Osteocyte (in vitro differentiated cells): ENCODE measurements at regions not wholly inside any gene's neighbourhood (a gene's known extent, or its start where the extent isn't known, plus 50 kb on each side); places are given as distances from the start of the nearest gene placed in this dataset.
A peak's percentile ranks its signal among the peaks of the same experiment; 100 is the strongest.
"Not testable (repeated sequence)": the region's sequence is repeated elsewhere in the genome, so short reads cannot be mapped to it uniquely, and the experiment has no call there.

Source experiments
- DNase-seq: peaks from one replicate; pipeline ENCODE4 v3.0.0; 2021; ENCODE audit warnings: mixed read lengths; ENCODE audit not compliant: unreplicated experiment; ENCODE audit errors: extremely low spot score
- H3K27ac Mint-ChIP-seq: one replicate; pipeline ENCODE4 v1.8.0; 2021; ENCODE audit warnings: mild to moderate bottlenecking, mixed read lengths; ENCODE audit not compliant: unreplicated experiment
- H3K27me3 Mint-ChIP-seq: one replicate; pipeline ENCODE4 v1.8.0; 2021; ENCODE audit warnings: mixed read lengths; ENCODE audit not compliant: unreplicated experiment
- H3K36me3 Mint-ChIP-seq: one replicate; pipeline ENCODE4 v1.8.0; 2021; ENCODE audit warnings: mixed read lengths; ENCODE audit not compliant: unreplicated experiment
- H3K4me1 Mint-ChIP-seq: one replicate; pipeline ENCODE4 v1.8.0; 2021; ENCODE audit warnings: mixed read lengths; ENCODE audit not compliant: unreplicated experiment
- H3K4me3 Mint-ChIP-seq: one replicate; pipeline ENCODE4 v1.8.0; 2021; ENCODE audit warnings: mild to moderate bottlenecking, moderate library complexity, mixed read lengths; ENCODE audit not compliant: unreplicated experiment
- H3K9me3 Mint-ChIP-seq: one replicate; pipeline ENCODE4 v1.8.0; 2021; ENCODE audit warnings: mixed read lengths; ENCODE audit not compliant: unreplicated experiment
- TF ChIP-seq, protein P1 (sequence below): fragments of 200-600 bp; sonication (generic); IDR thresholded peaks from 2 replicates; pipeline ENCODE4 v1.5.0; 2021; ENCODE audit warnings: antibody characterized with exemption, mild to moderate bottlenecking, moderate library complexity

DNA sequence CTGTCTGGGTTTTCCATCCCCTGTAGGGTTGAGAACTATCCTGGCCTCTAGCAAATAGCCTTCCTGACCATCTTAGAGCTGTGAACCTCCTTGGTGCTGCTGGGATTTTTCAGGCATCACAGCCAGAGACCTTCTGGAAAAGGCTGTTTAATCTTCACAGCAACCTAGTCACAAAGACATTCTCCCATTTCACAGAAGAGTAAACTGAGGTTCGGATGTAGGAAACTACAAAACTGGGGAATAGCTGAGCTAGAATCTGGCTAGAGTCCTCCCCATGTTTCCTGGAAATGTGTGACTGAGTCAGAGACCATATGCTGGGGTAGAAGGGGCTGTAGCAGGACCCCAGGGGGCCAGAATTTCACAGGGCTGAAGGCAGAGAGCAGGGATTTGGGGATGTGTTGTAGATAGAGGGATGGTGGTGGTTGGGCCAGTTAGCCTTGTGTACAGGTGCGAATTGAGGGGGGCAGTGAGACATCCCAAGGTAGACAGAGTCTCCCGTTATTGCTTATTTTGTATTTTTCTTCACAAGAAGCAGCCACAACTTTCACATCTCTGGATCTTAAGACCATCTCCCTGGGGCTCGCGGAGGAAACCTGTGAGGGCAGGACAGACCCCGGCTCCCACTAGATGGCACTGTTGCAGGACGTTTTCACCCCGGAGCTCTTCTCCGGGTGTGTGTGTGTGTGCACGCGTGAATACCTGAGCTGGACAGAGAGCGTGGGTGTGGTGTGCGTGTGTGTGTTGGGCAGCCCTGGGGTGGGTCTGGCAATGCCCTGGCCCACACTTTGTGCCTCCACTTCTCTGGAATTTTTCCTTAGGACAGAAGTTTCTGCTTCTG lies 66.9 kb upstream of the PRR23C start:
- no peak overlapping the region for H3K4me3 Mint-ChIP-seq
- peak; percentile 87 for DNase-seq
- peaks cover 37% of the 10 kb centered on the region for H3K27me3 Mint-ChIP-seq
- H3K27ac Mint-ChIP-seq = no peak overlapping the region
- TF ChIP-seq, protein P1, sequence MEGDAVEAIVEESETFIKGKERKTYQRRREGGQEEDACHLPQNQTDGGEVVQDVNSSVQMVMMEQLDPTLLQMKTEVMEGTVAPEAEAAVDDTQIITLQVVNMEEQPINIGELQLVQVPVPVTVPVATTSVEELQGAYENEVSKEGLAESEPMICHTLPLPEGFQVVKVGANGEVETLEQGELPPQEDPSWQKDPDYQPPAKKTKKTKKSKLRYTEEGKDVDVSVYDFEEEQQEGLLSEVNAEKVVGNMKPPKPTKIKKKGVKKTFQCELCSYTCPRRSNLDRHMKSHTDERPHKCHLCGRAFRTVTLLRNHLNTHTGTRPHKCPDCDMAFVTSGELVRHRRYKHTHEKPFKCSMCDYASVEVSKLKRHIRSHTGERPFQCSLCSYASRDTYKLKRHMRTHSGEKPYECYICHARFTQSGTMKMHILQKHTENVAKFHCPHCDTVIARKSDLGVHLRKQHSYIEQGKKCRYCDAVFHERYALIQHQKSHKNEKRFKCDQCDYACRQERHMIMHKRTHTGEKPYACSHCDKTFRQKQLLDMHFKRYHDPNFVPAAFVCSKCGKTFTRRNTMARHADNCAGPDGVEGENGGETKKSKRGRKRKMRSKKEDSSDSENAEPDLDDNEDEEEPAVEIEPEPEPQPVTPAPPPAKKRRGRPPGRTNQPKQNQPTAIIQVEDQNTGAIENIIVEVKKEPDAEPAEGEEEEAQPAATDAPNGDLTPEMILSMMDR = peak; percentile 85
- H3K4me1 Mint-ChIP-seq = no peaks in the 10 kb centered on the region
- no peaks in the 10 kb centered on the region for H3K36me3 Mint-ChIP-seq
- no peaks in the 10 kb centered on the region for H3K9me3 Mint-ChIP-seq

GRCh38 chr3:139112230-139112558 lies 67.5 kb upstream of the PRR23C start:
- no peak for DNase-seq
- no peak overlapping the region for H3K4me3 Mint-ChIP-seq
- H3K27ac Mint-ChIP-seq = no peak overlapping the region
- TF ChIP-seq, protein P1 = no peak
- peaks cover 33% of the 10 kb centered on the region for H3K27me3 Mint-ChIP-seq
- H3K4me1 Mint-ChIP-seq = no peaks in the 10 kb centered on the region
- H3K9me3 Mint-ChIP-seq = no peaks in the 10 kb centered on the region
- no peaks in the 10 kb centered on the region for H3K36me3 Mint-ChIP-seq

- no peak for DNase-seq
- Mint-ChIP-seq H3K36me3 (no peaks in the 10 kb centered on the region), H3K27ac (no peak overlapping the region), H3K27me3 (peaks cover 33% of the 10 kb centered on the region), H3K9me3 (no peaks in the 10 kb centered on the region), H3K4me3 (no peak overlapping the region), H3K4me1 (no peaks in the 10 kb centered on the region)
- TF ChIP-seq, protein P1 = no peak
Measured at GRCh38 chr3:139113231-139113992, 68.7 kb upstream of the PRR23C start.

- Mint-ChIP-seq H3K4me3 (no peak overlapping the region), H3K27me3 (peaks cover 33% of the 10 kb centered on the region), H3K9me3 (no peaks in the 10 kb centered on the region), H3K27ac (no peak overlapping the region), H3K36me3 (no peaks in the 10 kb centered on the region), H3K4me1 (no peaks in the 10 kb centered on the region)
- TF ChIP-seq, protein P1 = no peak
- DNase-seq = no peak
Measured at GRCh38 chr3:139113993-139114375, 69.3 kb upstream of the PRR23C start.

DNA sequence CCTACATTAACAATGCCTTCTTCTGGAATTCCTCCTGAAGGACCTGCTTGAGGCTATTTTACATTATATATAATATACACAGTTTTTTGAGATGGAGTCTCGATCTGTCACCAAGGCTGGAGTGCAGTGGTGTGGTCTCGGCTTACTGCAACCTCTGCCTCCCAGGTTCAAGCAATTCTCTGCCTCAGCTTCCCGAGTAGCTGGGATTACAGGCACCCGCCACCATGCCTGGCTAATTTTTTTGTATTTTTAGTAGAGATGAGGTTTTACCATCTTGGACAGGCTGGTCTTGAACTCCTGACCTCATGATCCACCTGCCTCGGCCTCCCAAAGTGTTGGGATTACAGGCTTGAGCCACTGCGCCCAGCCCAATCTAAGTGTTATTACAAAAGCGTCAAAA lies 71.9 kb upstream of the PRR23C start:
- H3K4me1 Mint-ChIP-seq, DNase-seq, H3K27ac Mint-ChIP-seq, H3K9me3 Mint-ChIP-seq, H3K36me3 Mint-ChIP-seq, H3K4me3 Mint-ChIP-seq: not testable (repeated sequence)
- peaks cover 24% of the 10 kb centered on the region for H3K27me3 Mint-ChIP-seq
